CD8-positive, alpha-beta memory T cell (primary cell): ENCODE measurements at regions not wholly inside any gene's neighbourhood (a gene's known extent, or its start where the extent isn't known, plus 50 kb on each side); places are given as distances from the start of the nearest gene placed in this dataset.

ENCODE experiments used
- CTCF ChIA-PET: fragments of 350-600 bp; sonication (Branson Sonifier 250); formaldehyde crosslinking; loops from one replicate; lab custom pipeline; 2021; ENCODE audit warnings: antibody characterized with exemption; lab: Charles Lee
- POLR2A ChIA-PET: fragments of 350-600 bp; sonication (Branson Sonifier 250); formaldehyde crosslinking; loops from one replicate; lab custom pipeline; 2021; ENCODE audit warnings: antibody characterized with exemption; lab: Charles Lee
- DNase-seq, 5 donors: peaks; one replicate each; pipeline versions ENCODE4 v3.0.0 to v3.0.0-alpha.2; 2020 to 2022; ENCODE audit warnings: mixed read lengths in 1 of 5
- H3K27ac ChIP-seq: one replicate; pipeline ENCODE4 v1.7.0; 2013; ENCODE audit warnings: low read depth, mild to moderate bottlenecking, low read length, moderate library complexity
- H3K27me3 ChIP-seq: 2 replicates; pipeline ENCODE4 v1.7.0; 2013; ENCODE audit warnings: low read length, mild to moderate bottlenecking; ENCODE audit not compliant: insufficient read depth, poor library complexity, severe bottlenecking
- H3K36me3 ChIP-seq: 2 replicates; pipeline ENCODE4 v1.7.0; 2013; ENCODE audit warnings: mild to moderate bottlenecking, low read length, moderate library complexity; ENCODE audit not compliant: insufficient read depth
- H3K4me1 ChIP-seq: 2 replicates; pipeline ENCODE4 v1.7.0; 2013; ENCODE audit warnings: mild to moderate bottlenecking, low read length, moderate library complexity; ENCODE audit not compliant: insufficient read depth
- H3K4me3 ChIP-seq: 2 replicates; pipeline ENCODE4 v1.7.0; 2013; ENCODE audit warnings: mild to moderate bottlenecking, low read length
- H3K9me3 ChIP-seq: 2 replicates; pipeline ENCODE4 v1.7.0; 2013; ENCODE audit warnings: mild to moderate bottlenecking, low read length
- H3K27ac Mint-ChIP-seq, 8 donors: one replicate each; pipeline ENCODE4 v1.8.0; 2020 to 2021; ENCODE audit warnings: mixed read lengths in 8 of 8, mild to moderate bottlenecking in 6 of 8, inconsistent platforms in 3 of 8, moderate library complexity in 3 of 8
- H3K27me3 Mint-ChIP-seq, 2 donors: one replicate each; pipeline ENCODE4 v1.8.0; 2020 to 2021; ENCODE audit warnings: mixed read lengths in 2 of 2, mild to moderate bottlenecking in 1 of 2, moderate library complexity in 1 of 2
- H3K36me3 Mint-ChIP-seq, 3 donors: one replicate each; pipeline ENCODE4 v1.8.0; 2020 to 2021; ENCODE audit warnings: mixed read lengths in 3 of 3, inconsistent platforms in 1 of 3, mild to moderate bottlenecking in 1 of 3
- H3K4me1 Mint-ChIP-seq, 3 donors: one replicate each; pipeline ENCODE4 v1.8.0; 2020 to 2021; ENCODE audit warnings: mixed read lengths in 3 of 3, inconsistent platforms in 1 of 3, mild to moderate bottlenecking in 1 of 3
- H3K4me3 Mint-ChIP-seq, 7 donors: one replicate each; pipeline ENCODE4 v1.8.0; 2020 to 2021; ENCODE audit warnings: mixed read lengths in 7 of 7, mild to moderate bottlenecking in 6 of 7, moderate library complexity in 4 of 7, inconsistent platforms in 2 of 7
- H3K9me3 Mint-ChIP-seq, 5 donors: one replicate each; pipeline ENCODE4 v1.8.0; 2020 to 2022; ENCODE audit warnings: mixed read lengths in 5 of 5, mild to moderate bottlenecking in 3 of 5, moderate library complexity in 2 of 5, inconsistent platforms in 1 of 5

GRCh38 chr17:77564278-77564920, 394.1 kb upstream of the TNRC6C start:
- CTCF ChIA-PET, result no interaction called here
- H3K9me3 Mint-ChIP-seq, result no peaks in the 10 kb centered on the region

GRCh38 chr17:77565166-77565565, 393.3 kb upstream of the TNRC6C start:
- Histone ChIP-seq H3K27ac (no peak overlapping the region), H3K36me3 (no peaks in the 10 kb centered on the region), H3K4me3 (no peak overlapping the region), H3K27me3 (no peaks in the 10 kb centered on the region), H3K4me1 (no peaks in the 10 kb centered on the region), H3K9me3 (no peaks in the 10 kb centered on the region)
- ChIA-PET POLR2A (no interaction called here), CTCF (no interaction called here)
- Mint-ChIP-seq H3K27me3 (peaks cover 6 to 43% of the 10 kb centered on the region in 2 donors), H3K9me3 (no peaks in the 10 kb centered on the region), H3K36me3 (no peaks in the 10 kb centered on the region), H3K27ac (no peak overlapping the region), H3K4me1 (no peaks in the 10 kb centered on the region), H3K4me3 (no peak overlapping the region)
- DNase-seq, result no peak

More at GRCh38 chr17:77564278-77564920, 394.1 kb upstream of the TNRC6C start:
- H3K36me3 Mint-ChIP-seq, result no peaks in the 10 kb centered on the region
- POLR2A ChIA-PET, result no interaction called here
- no peak overlapping the region for H3K4me3 Mint-ChIP-seq
- Histone ChIP-seq H3K9me3 (no peaks in the 10 kb centered on the region), H3K27me3 (no peaks in the 10 kb centered on the region), H3K4me1 (no peaks in the 10 kb centered on the region), H3K27ac (no peak overlapping the region), H3K4me3 (no peak overlapping the region), H3K36me3 (no peaks in the 10 kb centered on the region)
- H3K27me3 Mint-ChIP-seq, result peaks cover 3 to 43% of the 10 kb centered on the region in 2 donors
- no peak for DNase-seq
- H3K27ac Mint-ChIP-seq, result peak overlapping the region in 2 of 8 donors; percentile 11 to 36
- no peaks in the 10 kb centered on the region for H3K4me1 Mint-ChIP-seq

- peaks cover 9 to 36% of the 10 kb centered on the region in 2 donors for H3K27me3 Mint-ChIP-seq
- DNase-seq, result no peak
- POLR2A ChIA-PET, result no interaction called here
- Histone ChIP-seq H3K27me3 (no peaks in the 10 kb centered on the region), H3K36me3 (no peaks in the 10 kb centered on the region), H3K4me3 (no peak overlapping the region), H3K4me1 (no peaks in the 10 kb centered on the region), H3K27ac (no peak overlapping the region), H3K9me3 (no peaks in the 10 kb centered on the region)
- H3K27ac Mint-ChIP-seq, result peak overlapping the region in 2 of 8 donors; percentile 8 to 87
- H3K4me3 Mint-ChIP-seq, result no peak overlapping the region
- H3K36me3 Mint-ChIP-seq, result no peaks in the 10 kb centered on the region
- CTCF ChIA-PET, result no interaction called here
- H3K9me3 Mint-ChIP-seq, result no peaks in the 10 kb centered on the region
- no peaks in the 10 kb centered on the region for H3K4me1 Mint-ChIP-seq
These were observed 392.4 kb upstream of the TNRC6C start for GRCh38 chr17:77566151-77566550.

GRCh38 chr17:77566566-77567138, 391.9 kb upstream of the TNRC6C start:
- H3K36me3 Mint-ChIP-seq, result no peaks in the 10 kb centered on the region
- H3K27me3 Mint-ChIP-seq, result peaks cover 12 to 40% of the 10 kb centered on the region in 2 donors
- ChIA-PET CTCF (no interaction called here), POLR2A (no interaction called here)
- no peaks in the 10 kb centered on the region for H3K36me3 ChIP-seq
- no peaks in the 10 kb centered on the region for H3K9me3 Mint-ChIP-seq
- H3K4me3 ChIP-seq, result no peak overlapping the region
- no peaks in the 10 kb centered on the region for H3K9me3 ChIP-seq
- H3K4me3 Mint-ChIP-seq, result no peak overlapping the region
- no peaks in the 10 kb centered on the region for H3K27me3 ChIP-seq
- H3K4me1 ChIP-seq, result peaks cover 5% of the 10 kb centered on the region
- peaks cover 4% of the 10 kb centered on the region in 3 donors for H3K4me1 Mint-ChIP-seq
- DNase-seq, result no peak
- no peak overlapping the region for H3K27ac Mint-ChIP-seq
- no peak overlapping the region for H3K27ac ChIP-seq

GRCh38 chr17:77568540-77568939, 390.0 kb upstream of the TNRC6C start:
- Histone ChIP-seq H3K9me3 (no peaks in the 10 kb centered on the region), H3K36me3 (no peaks in the 10 kb centered on the region), H3K27me3 (no peaks in the 10 kb centered on the region), H3K4me3 (no peak overlapping the region), H3K27ac (no peak overlapping the region), H3K4me1 (peaks cover 9% of the 10 kb centered on the region)
- Mint-ChIP-seq H3K27ac (no peak overlapping the region), H3K27me3 (peaks cover 22 to 51% of the 10 kb centered on the region in 2 donors), H3K36me3 (no peaks in the 10 kb centered on the region), H3K9me3 (no peaks in the 10 kb centered on the region), H3K4me1 (peaks cover 8 to 10% (median 9%) of the 10 kb centered on the region in 3 donors), H3K4me3 (no peak overlapping the region)
- no peak for DNase-seq
- ChIA-PET CTCF (no interaction called here), POLR2A (no interaction called here)

GRCh38 chr17:77569846-77570564, 388.5 kb upstream of the TNRC6C start:
- ChIA-PET POLR2A (no interaction called here), CTCF (interaction anchor here (1.2 kb wide), 1 partner anchor 40 kb away, joined by 3 read pairs; no protein-coding TSS in a partner anchor)
- Histone ChIP-seq H3K4me1 (peaks cover 9% of the 10 kb centered on the region), H3K9me3 (no peaks in the 10 kb centered on the region), H3K4me3 (no peak overlapping the region), H3K27ac (no peak overlapping the region), H3K27me3 (no peaks in the 10 kb centered on the region), H3K36me3 (no peaks in the 10 kb centered on the region)
- no peaks in the 10 kb centered on the region for H3K9me3 Mint-ChIP-seq
- H3K27ac Mint-ChIP-seq, result no peak overlapping the region
- H3K4me3 Mint-ChIP-seq, result no peak overlapping the region
- DNase-seq, result no peak
- no peaks in the 10 kb centered on the region for H3K36me3 Mint-ChIP-seq
- H3K4me1 Mint-ChIP-seq, result peaks cover 8 to 10% (median 9%) of the 10 kb centered on the region in 3 donors
- H3K27me3 Mint-ChIP-seq, result peaks cover 24 to 49% of the 10 kb centered on the region in 2 donors

- H3K4me3 ChIP-seq, result no peak overlapping the region
- POLR2A ChIA-PET, result no interaction called here
- CTCF ChIA-PET, result interaction anchor here (1.2 kb wide), 1 partner anchor 40 kb away, joined by 3 read pairs; no protein-coding TSS in a partner anchor
- H3K9me3 ChIP-seq, result no peaks in the 10 kb centered on the region
- Mint-ChIP-seq H3K4me3 (no peak overlapping the region), H3K27ac (no peak overlapping the region), H3K27me3 (peaks cover 24 to 47% of the 10 kb centered on the region in 2 donors), H3K9me3 (no peaks in the 10 kb centered on the region), H3K36me3 (no peaks in the 10 kb centered on the region), H3K4me1 (peaks cover 8 to 10% (median 9%) of the 10 kb centered on the region in 3 donors)
- H3K27ac ChIP-seq, result no peak overlapping the region
- H3K27me3 ChIP-seq, result no peaks in the 10 kb centered on the region
- no peaks in the 10 kb centered on the region for H3K36me3 ChIP-seq
- no peak for DNase-seq
- H3K4me1 ChIP-seq, result peaks cover 9% of the 10 kb centered on the region
These were observed 388.0 kb upstream of the TNRC6C start for GRCh38 chr17:77570565-77570898.
